Ascending aorta (tissue), 2 donors: ENCODE measurements at regions not wholly inside any gene's neighbourhood (a gene's known extent, or its start where the extent isn't known, plus 50 kb on each side); places are given as distances from the start of the nearest gene placed in this dataset.

Experiments
- DNase-seq, 2 donors: peaks; one replicate each; pipeline ENCODE4 v3.0.0-alpha.2; 2019; ENCODE audit warnings: low spot score in 2 of 2
- H3K27ac ChIP-seq, 2 donors: fragments of 200-600 bp; sonication (generic); one replicate each; pipeline ENCODE4 v1.5.1; 2016 to 2017; ENCODE audit warnings: mild to moderate bottlenecking in 1 of 2
- H3K27me3 ChIP-seq: fragments of 200-600 bp; sonication (generic); one replicate; pipeline ENCODE4 v1.5.1; 2017
- H3K36me3 ChIP-seq, 2 donors: fragments of 200-600 bp; sonication (generic); one replicate each; pipeline ENCODE4 v1.5.1; 2016
- H3K4me1 ChIP-seq, 2 donors: fragments of 200-600 bp; sonication (generic); one replicate each; pipeline ENCODE4 v1.5.1; 2016 to 2017; ENCODE audit warnings: mild to moderate bottlenecking in 1 of 2
- H3K4me3 ChIP-seq, 2 donors: fragments of 200-600 bp; sonication (generic); one replicate each; pipeline ENCODE4 v1.5.1; 2016 to 2017; ENCODE audit warnings: mild to moderate bottlenecking in 1 of 2
- H3K9me3 ChIP-seq, 2 donors: fragments of 200-600 bp; sonication (generic); one replicate each; pipeline ENCODE4 v1.5.1; 2016
- CTCF ChIP-seq, 3 experiments: fragments of 200-600 bp in 2 of 3; fragments of 450-650 bp in 1 of 3; sonication (generic) in 2 of 3; IDR thresholded peaks; one replicate each; pipeline ENCODE4 v1.5.1; 2016 to 2019; ENCODE audit warnings: antibody characterized with exemption in 3 of 3, mild to moderate bottlenecking in 1 of 3, moderate library complexity in 1 of 3
- intact Hi-C: fragments of 100-400 bp; cut with DNase I; formaldehyde crosslinking; loops from one replicate; pipeline ENCODE4 v1.15.1; 2023

- DNase-seq = no peak
- intact Hi-C loops = no loop called here
Measured at GRCh38 chr5:173717959-173718358, 101.5 kb upstream of the BOD1 start.

GRCh38 chr5:173718469-173718868, 102.0 kb upstream of the BOD1 start:
- Histone ChIP-seq H3K27me3 (no peaks in the 10 kb centered on the region), H3K36me3 (no peaks in the 10 kb centered on the region), H3K4me1 (no peaks in the 10 kb centered on the region), H3K9me3 (no peaks in the 10 kb centered on the region), H3K4me3 (no peak overlapping the region), H3K27ac (no peak overlapping the region)
- DNase-seq = no peak
- intact Hi-C loops = no loop called here
- TF ChIP-seq CTCF (IDR thresholded peaks at IDR 0.05) = no peak

More at GRCh38 chr5:173717959-173718358, 101.5 kb upstream of the BOD1 start:
- Histone ChIP-seq H3K27ac (no peak overlapping the region), H3K4me1 (no peaks in the 10 kb centered on the region), H3K9me3 (no peaks in the 10 kb centered on the region), H3K27me3 (no peaks in the 10 kb centered on the region), H3K4me3 (no peak overlapping the region), H3K36me3 (no peaks in the 10 kb centered on the region)
- no peak for TF ChIP-seq CTCF (IDR thresholded peaks at IDR 0.05)

- H3K27ac ChIP-seq = no peak overlapping the region
- DNase-seq = no peak
- TF ChIP-seq CTCF (IDR thresholded peaks at IDR 0.05) = no peak
Measured at GRCh38 chr5:173719731-173720082, 103.3 kb upstream of the BOD1 start.

GRCh38 chr5:173720286-173720952, 104.0 kb upstream of the BOD1 start:
- no peak for DNase-seq
- H3K4me1 ChIP-seq = no peaks in the 10 kb centered on the region
- H3K9me3 ChIP-seq = no peaks in the 10 kb centered on the region
- intact Hi-C loops = no loop called here
- H3K27ac ChIP-seq = no peak overlapping the region
- no peak overlapping the region for H3K4me3 ChIP-seq
- H3K36me3 ChIP-seq = no peaks in the 10 kb centered on the region
- no peaks in the 10 kb centered on the region for H3K27me3 ChIP-seq
- TF ChIP-seq CTCF (IDR thresholded peaks at IDR 0.05) = no peak

More at GRCh38 chr5:173719731-173720082, 103.3 kb upstream of the BOD1 start:
- no peaks in the 10 kb centered on the region for H3K27me3 ChIP-seq
- no peaks in the 10 kb centered on the region for H3K36me3 ChIP-seq
- H3K9me3 ChIP-seq = no peaks in the 10 kb centered on the region
- no peak overlapping the region for H3K4me3 ChIP-seq
- no peaks in the 10 kb centered on the region for H3K4me1 ChIP-seq
- intact Hi-C loops = no loop called here

- Histone ChIP-seq H3K27ac (no peak overlapping the region), H3K36me3 (no peaks in the 10 kb centered on the region), H3K4me1 (no peaks in the 10 kb centered on the region), H3K27me3 (no peaks in the 10 kb centered on the region), H3K9me3 (peaks cover 0 to 4% of the 10 kb centered on the region in 2 donors), H3K4me3 (no peak overlapping the region)
- no peak for DNase-seq
- intact Hi-C loops = no loop called here
- TF ChIP-seq CTCF (IDR thresholded peaks at IDR 0.05) = no peak
Measured at GRCh38 chr5:173720953-173721600, 104.6 kb upstream of the BOD1 start.
